ENCODE measurements at regions not wholly inside any gene's neighbourhood (a gene's known extent, or its start where the extent isn't known, plus 50 kb on each side); places are given as distances from the start of the nearest gene placed in this dataset.

GRCh38 chr10:78417425-78418370 is 384.0 kb downstream of the RPS24 start:
- TF ChIP-seq CTCF (IDR thresholded peaks at IDR 0.05) (no peak), POLR2A (IDR thresholded peaks at IDR 0.05) (no peak)

All from thyroid gland (tissue), 4 donors.